COLO668 (cell line): ENCODE measurements at regions not wholly inside any gene's neighbourhood (a gene's known extent, or its start where the extent isn't known, plus 50 kb on each side); places are given as distances from the start of the nearest gene placed in this dataset.
"Not testable (repeated sequence)": the region's sequence is repeated elsewhere in the genome, so short reads cannot be mapped to it uniquely, and the experiment has no call there.

Experiments used
- DNase-seq: peaks from one replicate; lab custom pipeline; 2025; ENCODE audit not compliant: unreplicated experiment; lab: John Stamatoyannopoulos, UW

DNA sequence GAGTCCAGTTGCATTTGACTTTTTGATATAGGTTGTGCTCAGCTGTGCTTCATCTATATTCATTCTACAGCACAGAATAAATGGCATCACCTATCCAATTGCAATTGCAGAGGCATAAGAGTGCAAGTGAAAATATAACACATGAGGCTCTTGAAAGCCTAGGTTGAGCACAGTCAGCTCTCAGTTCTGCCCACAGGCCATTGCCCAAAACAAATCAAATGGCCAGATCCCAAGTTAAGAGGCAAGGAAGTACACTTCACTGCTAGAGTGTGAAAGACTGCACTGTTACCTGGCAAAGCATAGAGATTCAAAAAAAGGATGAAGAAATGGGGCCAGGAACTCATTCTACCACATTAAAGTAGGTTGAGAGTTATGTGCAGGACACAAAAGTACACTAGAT, 305.5 kb upstream of the SEMA6A start:
- no peak for DNase-seq

- no peak for DNase-seq
Observed at GRCh38 chr5:116876240-116876840, 301.7 kb upstream of the SEMA6A start.

- DNase-seq: no peak
Observed at GRCh38 chr5:116872986-116873385, 298.4 kb upstream of the SEMA6A start.

- no peak for DNase-seq
Observed at GRCh38 chr5:116872486-116872885, 297.9 kb upstream of the SEMA6A start.

DNA sequence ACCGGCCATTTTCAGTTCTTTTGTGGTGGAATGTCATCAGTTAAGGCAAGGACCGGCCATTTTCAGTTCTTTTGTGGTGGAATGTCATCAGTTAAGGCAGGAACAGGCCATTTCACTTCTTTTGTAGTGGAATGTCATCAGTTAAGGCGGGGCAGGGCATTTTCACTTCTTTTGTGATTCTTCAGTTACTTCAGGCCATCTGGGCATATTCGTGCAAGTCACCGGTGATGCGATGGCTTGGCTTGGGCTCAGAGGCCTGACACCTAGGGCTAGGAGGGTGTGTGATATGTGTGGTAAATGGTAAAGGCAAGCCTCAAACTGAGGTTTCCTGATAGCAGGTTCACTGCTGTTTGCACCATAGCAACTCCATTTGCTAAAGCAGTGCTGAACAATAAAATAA, 293.2 kb upstream of the SEMA6A start:
- DNase-seq: not testable (repeated sequence)

DNA sequence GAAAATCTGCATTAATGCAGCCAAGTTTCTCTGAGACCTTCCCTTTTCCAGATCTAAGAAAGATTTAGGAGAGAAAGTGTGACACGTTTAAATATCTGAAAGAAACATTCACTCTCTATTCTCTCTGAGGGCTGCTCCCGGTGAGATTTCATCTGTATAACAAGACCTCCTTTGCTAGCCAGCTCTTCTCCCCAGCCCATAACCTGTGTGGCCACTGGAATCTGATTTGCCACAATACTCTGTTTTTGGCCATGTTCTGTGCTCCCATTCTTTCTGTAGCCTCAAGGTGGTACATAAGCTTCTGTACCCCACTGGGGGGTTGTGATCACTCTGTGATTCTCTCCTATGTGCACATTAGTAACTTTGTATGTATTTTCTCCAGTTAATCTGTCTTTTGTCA, 291.0 kb upstream of the SEMA6A start:
- DNase-seq: no peak

DNA sequence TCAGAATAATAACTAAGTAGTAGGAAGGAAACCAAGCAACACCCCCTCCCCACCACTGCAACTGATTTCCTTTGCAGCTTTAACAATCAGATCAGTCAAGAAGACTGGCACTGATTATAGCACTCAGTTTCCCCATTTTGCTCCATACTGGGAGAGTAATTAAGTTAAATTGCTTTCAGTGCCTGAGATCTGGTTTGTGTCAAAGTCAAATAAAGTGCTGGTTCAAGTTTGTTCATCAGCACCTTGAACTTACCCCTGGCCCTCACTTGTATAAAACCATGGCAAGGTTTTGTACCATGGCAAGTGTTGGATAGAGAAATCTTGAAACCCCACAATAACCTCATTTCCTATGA, 290.2 kb upstream of the SEMA6A start:
- no peak for DNase-seq

DNA sequence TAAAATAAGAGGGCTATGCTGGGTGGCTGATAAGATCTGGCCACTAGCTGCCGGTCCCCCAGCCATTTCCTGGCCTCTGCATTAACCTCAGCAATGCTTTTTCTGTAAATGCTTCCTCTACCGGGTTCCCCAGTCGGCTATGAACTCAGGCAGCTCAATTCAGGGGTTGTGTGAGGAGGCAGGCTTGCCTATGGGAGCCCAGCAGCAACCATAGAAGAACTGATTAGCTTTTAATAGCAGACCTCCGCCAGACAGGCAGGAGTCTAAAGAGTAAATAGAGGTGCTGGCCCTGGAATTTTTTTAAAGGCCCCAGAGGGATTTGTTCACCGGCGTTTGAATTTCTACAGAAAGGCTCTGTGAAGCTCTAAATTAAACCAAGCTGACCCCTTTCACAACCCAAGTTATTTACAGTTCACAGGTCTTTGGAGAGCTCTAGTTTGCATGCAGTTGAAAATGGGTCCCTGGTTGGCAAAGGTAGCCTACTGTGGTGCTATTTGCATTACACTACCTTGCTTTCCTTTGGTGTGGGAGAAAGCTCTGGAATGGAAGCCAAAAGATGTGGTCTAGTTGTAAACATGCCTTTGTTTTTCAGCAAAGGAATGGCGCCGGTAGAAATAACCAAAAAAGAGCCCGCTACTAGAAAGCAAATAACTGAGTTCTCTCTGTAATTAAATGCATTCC, 289.7 kb upstream of the SEMA6A start:
- no peak for DNase-seq

DNA sequence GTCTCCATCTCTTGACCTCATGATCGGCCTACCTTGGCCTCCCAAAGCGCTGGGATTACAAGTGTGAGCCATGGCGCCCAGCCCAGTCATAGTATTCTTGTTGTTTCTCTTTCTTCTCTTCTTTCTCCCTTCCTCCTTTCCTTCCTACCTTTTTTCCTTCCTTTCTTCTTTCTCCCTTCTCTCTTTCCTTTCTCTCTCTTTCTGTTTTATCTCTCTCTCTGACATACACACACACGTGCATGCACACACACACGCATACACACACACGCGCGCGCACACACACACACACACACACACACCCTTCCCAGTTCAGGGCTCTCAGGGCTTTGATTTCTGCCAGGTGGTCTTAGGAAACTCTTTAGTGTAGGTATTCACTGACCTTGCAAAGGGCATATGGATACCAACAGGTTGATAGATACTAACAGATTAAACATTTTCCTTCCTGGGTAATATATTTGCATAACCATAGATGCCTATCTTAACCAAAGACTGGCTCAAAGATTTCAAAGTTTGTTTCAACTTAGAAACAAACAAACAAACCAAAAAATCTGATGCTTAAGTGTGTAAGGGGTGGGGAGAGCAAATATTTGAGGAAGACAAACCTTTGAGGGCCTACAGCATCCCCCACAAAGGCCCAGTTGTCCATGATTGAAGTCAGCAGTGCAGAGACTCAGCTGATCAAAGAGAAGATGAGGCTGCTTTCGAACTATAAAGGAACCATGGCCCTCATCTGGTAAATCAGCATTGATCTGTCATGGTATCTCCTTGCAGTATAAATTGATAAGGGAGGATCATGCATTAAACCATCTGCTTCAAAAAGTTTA, 288.2 kb upstream of the SEMA6A start:
- DNase-seq: no peak

GRCh38 chr5:116861666-116862065, 287.0 kb upstream of the SEMA6A start:
- no peak for DNase-seq

DNA sequence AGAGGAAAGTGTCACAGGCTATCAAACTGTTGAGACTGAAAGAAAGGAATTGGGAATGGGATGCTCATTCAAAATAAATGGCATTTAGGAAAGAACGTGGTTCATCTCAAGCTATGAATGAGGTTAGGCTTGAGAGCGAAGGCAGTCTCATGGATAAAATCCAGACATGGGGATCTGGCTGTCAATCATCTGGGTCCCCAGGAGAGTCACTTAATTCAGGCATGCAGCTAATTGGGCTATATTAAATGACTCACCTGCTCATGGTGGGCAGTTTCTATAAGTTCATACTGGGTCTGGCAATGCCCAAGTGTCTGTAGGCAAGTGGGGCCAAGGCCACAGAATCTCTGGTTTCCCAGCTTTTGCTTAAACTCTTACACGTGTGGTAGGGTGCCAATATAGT, 286.5 kb upstream of the SEMA6A start:
- no peak for DNase-seq

GRCh38 chr5:116859666-116860320, 285.2 kb upstream of the SEMA6A start:
- DNase-seq: no peak

GRCh38 chr5:116858705-116859333, 284.2 kb upstream of the SEMA6A start:
- no peak for DNase-seq

GRCh38 chr5:116858020-116858419, 283.4 kb upstream of the SEMA6A start:
- DNase-seq: not testable (repeated sequence)

DNA sequence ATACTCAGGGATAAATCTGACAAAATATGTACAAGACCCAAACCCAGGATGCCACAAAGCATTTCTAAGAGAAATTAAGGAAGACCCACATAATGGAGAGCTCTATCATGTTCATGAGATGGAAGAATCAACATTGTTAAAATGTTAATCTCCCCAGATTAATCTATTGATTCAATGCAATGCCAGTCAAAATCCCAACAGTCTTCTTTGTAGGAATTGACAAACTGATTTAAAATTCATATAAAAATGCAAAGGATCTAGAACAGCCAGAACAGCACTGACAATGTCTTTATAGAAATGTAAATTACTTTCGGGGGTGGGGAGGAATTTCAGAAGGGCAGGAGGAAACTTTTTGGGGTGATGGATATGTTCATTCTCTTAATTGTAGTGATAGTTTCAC, 281.6 kb upstream of the SEMA6A start:
- no peak for DNase-seq

DNA sequence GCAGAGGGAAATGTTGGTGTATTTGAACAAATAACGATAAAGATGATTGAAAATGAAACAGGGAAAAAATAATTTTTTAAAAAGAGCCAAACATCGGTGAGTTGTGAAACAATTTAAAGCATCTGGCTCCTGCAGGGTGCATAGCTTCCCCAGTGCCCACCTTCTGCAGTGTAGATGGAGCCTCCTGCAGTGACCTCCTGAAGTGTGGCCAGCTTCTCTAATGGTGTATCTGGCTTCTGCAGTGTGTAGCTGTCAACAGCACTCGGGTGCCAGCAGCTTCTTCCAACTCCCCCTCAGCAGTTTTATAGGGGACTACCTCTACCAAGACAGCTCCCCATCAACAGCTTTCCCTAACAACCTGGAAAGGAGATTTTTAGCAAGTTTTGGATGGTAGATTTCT, 279.4 kb upstream of the SEMA6A start:
- DNase-seq: no peak

DNA sequence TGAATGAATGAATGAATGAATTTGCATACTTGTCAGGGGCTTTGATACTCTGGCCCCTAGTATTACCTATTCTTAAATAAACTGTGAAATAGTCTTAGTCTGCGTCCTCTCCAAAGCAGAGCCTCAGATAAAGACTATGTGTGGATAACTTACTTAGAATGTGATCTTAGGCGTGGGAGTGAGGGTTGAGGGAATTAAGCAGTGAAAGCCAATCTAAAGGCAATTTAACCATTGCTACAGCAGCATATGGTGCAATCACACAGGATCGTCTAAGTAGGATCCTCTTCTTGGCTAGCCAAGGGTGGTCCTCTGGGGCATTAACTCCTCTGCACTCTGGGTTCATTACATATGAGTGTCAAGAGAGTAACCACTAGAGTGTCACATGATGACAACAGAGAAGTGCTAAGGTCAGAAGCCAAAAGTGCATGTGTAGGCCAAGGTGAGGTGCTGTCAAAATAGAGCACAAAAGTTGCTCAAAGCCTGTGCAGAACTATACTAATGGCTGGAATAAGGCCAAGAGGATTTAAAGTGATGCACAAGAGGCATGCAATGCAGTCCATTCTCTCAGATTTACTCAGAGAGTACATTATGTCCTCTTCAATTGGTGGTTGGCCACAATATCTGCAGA, 274.4 kb upstream of the SEMA6A start:
- DNase-seq: no peak

DNA sequence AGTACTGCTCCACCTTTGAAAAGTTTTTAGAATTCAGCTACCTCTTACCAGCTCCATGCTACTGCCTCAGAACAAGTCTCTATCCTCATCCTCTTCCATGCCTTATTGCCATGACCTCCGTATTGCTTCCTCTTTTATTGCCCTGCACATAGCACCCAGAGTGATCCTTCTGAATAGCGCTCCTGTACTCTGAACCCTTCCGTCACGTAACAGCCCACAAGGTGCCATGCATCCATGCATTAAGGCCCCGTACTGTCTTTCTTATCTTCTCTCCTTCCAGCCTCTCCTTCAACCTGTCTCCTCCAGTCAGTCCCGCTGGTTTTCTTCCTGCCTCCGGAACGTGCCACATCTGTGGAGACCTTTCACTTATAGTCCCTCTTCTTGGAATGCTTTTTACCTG, 273.3 kb upstream of the SEMA6A start:
- DNase-seq: no peak

- no peak for DNase-seq
Observed at GRCh38 chr5:116844015-116844414, 269.4 kb upstream of the SEMA6A start.

GRCh38 chr5:116842514-116842961, 267.9 kb upstream of the SEMA6A start:
- no peak for DNase-seq

GRCh38 chr5:116841734-116842133, 267.1 kb upstream of the SEMA6A start:
- DNase-seq: no peak
